ENCODE measurements at regions not wholly inside any gene's neighbourhood (a gene's known extent, or its start where the extent isn't known, plus 50 kb on each side); places are given as distances from the start of the nearest gene placed in this dataset.

DNA sequence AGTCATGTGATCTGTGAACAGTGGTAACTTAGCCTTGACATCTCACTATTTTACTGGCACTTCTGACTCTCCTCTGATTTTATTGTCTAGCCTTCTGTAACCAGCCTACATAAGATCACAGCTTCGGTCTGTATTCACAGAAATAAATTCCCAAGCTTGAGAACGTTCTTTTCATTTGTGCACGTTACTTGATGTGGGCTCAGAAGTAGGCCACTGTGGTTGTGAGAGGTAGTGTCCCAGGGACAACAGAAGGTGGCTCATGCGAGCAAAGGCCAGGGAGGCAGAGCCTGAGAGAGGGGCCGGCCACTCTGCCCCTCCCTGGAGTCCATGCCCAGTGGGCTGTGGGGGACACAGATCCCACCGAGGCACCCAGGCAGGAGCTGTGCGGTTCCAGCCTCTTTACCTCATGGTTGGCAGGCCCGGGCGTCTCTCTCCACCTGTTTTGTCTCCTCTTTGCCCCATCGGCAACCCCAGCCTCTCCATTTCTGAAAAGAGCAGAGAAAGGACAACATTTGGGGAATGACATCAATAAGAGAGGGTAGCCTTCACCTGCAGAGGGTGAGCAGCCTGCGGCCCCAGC is 207.5 kb upstream of the CST7 start:
- Histone ChIP-seq H3K36me3 (no peaks in the 10 kb centered on the region), H3K4me3 (no peak overlapping the region), H3K27me3 (replicated peaks in 1 of 7) (no peaks in the 10 kb centered on the region), H3K4me1 (peaks cover 0 to 17% (median 0%) of the 10 kb centered on the region in 6 donors), H3K27ac (no peak overlapping the region), H3K9me3 (no peaks in the 10 kb centered on the region)
- intact Hi-C loops (cut with DNase I; ENCODE audit: low total_unique reads), result no loop called here
- no peak for DNase-seq
- no peak for TF ChIP-seq POLR2AphosphoS5 (IDR thresholded peaks at IDR 0.05)
- TF ChIP-seq POLR2A (IDR thresholded peaks at IDR 0.05), result no peak
- TF ChIP-seq, protein P1, sequence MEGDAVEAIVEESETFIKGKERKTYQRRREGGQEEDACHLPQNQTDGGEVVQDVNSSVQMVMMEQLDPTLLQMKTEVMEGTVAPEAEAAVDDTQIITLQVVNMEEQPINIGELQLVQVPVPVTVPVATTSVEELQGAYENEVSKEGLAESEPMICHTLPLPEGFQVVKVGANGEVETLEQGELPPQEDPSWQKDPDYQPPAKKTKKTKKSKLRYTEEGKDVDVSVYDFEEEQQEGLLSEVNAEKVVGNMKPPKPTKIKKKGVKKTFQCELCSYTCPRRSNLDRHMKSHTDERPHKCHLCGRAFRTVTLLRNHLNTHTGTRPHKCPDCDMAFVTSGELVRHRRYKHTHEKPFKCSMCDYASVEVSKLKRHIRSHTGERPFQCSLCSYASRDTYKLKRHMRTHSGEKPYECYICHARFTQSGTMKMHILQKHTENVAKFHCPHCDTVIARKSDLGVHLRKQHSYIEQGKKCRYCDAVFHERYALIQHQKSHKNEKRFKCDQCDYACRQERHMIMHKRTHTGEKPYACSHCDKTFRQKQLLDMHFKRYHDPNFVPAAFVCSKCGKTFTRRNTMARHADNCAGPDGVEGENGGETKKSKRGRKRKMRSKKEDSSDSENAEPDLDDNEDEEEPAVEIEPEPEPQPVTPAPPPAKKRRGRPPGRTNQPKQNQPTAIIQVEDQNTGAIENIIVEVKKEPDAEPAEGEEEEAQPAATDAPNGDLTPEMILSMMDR (IDR thresholded peaks at IDR 0.05 in 8 of 11, conservative IDR thresholded peaks at IDR 0.05 in 3 of 11), result no peak
- WGBS, 5 donors, result 90 to 95% (median 92%) methylated on average over 10 to 11 of the region's 11 CpGs

DNA sequence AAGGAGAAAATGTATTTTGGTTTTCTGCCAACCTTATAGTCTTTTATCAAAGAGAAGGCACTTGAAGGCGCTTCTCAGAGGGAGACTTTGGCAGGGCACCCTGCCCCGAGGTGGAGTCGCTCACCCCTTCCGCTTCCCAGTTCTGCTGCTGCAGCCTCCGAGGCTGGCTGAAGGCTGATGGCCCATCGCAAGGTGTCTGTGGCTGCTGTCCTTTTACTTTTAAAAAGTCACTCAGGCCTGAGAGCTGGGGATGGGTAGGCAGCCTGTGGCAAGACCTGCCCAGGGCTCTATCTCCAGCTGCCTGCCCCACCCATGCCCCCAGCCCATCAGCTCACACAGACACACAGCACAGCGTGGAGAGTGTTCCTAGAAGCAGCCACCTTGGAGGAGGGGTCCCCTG is 206.6 kb upstream of the CST7 start:
- TF ChIP-seq POLR2AphosphoS5 (IDR thresholded peaks at IDR 0.05) (no peak), POLR2A (IDR thresholded peaks at IDR 0.05) (no peak)
- TF ChIP-seq, protein P1 (IDR thresholded peaks at IDR 0.05 in 8 of 11, conservative IDR thresholded peaks at IDR 0.05 in 3 of 11), result no peak
- Histone ChIP-seq H3K36me3 (no peaks in the 10 kb centered on the region), H3K4me3 (no peak overlapping the region), H3K27ac (no peak overlapping the region), H3K4me1 (peaks cover 0 to 17% (median 0%) of the 10 kb centered on the region in 6 donors), H3K27me3 (replicated peaks in 1 of 7) (no peaks in the 10 kb centered on the region), H3K9me3 (no peaks in the 10 kb centered on the region)
- no peak for DNase-seq
- WGBS, 5 donors, result 85 to 96% (median 89%) methylated on average over 7 of the region's 7 CpGs
- intact Hi-C loops (cut with DNase I; ENCODE audit: low total_unique reads), result no loop called here

DNA sequence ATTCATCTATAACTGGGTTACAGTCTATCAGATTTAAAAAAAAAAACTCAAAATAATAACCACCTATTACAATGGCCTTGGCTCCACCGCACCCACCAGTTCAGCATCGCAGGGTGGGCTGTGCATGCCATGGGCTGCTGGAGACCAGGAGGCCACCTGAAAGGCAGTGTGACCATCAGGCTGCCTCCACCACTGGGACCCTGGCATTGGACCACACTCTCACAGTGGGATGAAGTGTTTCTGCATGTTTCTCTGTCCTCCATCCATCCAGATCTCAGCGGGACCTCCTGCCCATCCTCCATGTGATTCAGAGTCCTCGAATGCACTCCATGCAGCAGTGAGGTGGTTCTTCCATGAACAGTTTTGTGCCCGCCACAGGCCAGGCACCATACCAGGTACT is 206.1 kb upstream of the CST7 start:
- H3K9me3 ChIP-seq, result no peaks in the 10 kb centered on the region
- H3K27ac ChIP-seq, result no peak overlapping the region
- intact Hi-C loops (cut with DNase I; ENCODE audit: low total_unique reads), result no loop called here
- H3K27me3 ChIP-seq (replicated peaks in 1 of 7), result no peaks in the 10 kb centered on the region
- 93 to 98% (median 94%) methylated on average over 5 of the region's 5 CpGs for WGBS, 5 donors
- no peak for DNase-seq
- peaks cover 0 to 17% (median 0%) of the 10 kb centered on the region in 6 donors for H3K4me1 ChIP-seq
- H3K4me3 ChIP-seq, result no peak overlapping the region
- TF ChIP-seq POLR2AphosphoS5 (IDR thresholded peaks at IDR 0.05) (no peak), POLR2A (IDR thresholded peaks at IDR 0.05) (no peak)
- TF ChIP-seq, protein P1 (IDR thresholded peaks at IDR 0.05 in 8 of 11, conservative IDR thresholded peaks at IDR 0.05 in 3 of 11), result no peak
- no peaks in the 10 kb centered on the region for H3K36me3 ChIP-seq

DNA sequence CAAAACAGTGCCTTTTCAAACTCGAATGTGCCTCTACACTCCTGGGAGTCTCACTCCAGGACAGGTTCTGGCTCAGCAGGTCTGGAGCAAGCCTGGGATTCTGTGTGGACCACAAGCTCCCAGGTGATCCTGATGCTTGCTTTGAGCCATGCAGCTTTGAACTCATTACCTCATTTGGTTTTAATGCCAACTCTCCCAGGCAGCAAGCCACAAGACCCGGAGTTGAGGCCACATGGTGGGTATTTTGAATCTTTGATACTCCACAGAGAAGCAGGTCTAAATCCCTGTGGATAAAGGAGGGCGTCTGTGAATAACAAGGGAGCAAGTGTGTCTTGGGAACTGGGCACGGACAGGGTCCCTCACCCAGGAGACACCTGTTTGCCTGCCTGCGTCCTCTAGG is 205.4 kb upstream of the CST7 start:
- TF ChIP-seq, protein P1 (IDR thresholded peaks at IDR 0.05 in 8 of 11, conservative IDR thresholded peaks at IDR 0.05 in 3 of 11), result no peak
- TF ChIP-seq POLR2AphosphoS5 (IDR thresholded peaks at IDR 0.05) (no peak), POLR2A (IDR thresholded peaks at IDR 0.05) (no peak)
- Histone ChIP-seq H3K9me3 (no peaks in the 10 kb centered on the region), H3K27me3 (replicated peaks in 1 of 7) (no peaks in the 10 kb centered on the region), H3K27ac (no peak overlapping the region), H3K36me3 (no peaks in the 10 kb centered on the region), H3K4me1 (peaks cover 0 to 17% (median 0%) of the 10 kb centered on the region in 6 donors), H3K4me3 (no peak overlapping the region)
- intact Hi-C loops (cut with DNase I; ENCODE audit: low total_unique reads), result no loop called here
- DNase-seq, result no peak
- WGBS, 5 donors, result 82 to 90% (median 83%) methylated on average over 4 to 5 of the region's 5 CpGs
